GM12865 (cell line): ENCODE measurements at regions not wholly inside any gene's neighbourhood (a gene's known extent, or its start where the extent isn't known, plus 50 kb on each side); places are given as distances from the start of the nearest gene placed in this dataset.

Experiments
- DNase-seq: peaks from one replicate; pipeline ENCODE4 v3.0.0; 2010; ENCODE audit warnings: low read depth
- H3K4me3 ChIP-seq: 2 replicates; pipeline ENCODE4 v1.5.1; 2011; ENCODE audit warnings: mild to moderate bottlenecking, low read depth, low read length, control low read depth
- TF ChIP-seq, protein P1 (sequence below): IDR thresholded peaks from 2 replicates; pipeline ENCODE4 v1.5.1; 2011; ENCODE audit warnings: low read length, control low read depth, low read depth, inconsistent platforms; ENCODE audit not compliant: insufficient read depth; ENCODE audit errors: missing control alignments

GRCh38 chr3:40923143-40923542, 276.2 kb upstream of the CTNNB1 start:
- TF ChIP-seq, protein P1, sequence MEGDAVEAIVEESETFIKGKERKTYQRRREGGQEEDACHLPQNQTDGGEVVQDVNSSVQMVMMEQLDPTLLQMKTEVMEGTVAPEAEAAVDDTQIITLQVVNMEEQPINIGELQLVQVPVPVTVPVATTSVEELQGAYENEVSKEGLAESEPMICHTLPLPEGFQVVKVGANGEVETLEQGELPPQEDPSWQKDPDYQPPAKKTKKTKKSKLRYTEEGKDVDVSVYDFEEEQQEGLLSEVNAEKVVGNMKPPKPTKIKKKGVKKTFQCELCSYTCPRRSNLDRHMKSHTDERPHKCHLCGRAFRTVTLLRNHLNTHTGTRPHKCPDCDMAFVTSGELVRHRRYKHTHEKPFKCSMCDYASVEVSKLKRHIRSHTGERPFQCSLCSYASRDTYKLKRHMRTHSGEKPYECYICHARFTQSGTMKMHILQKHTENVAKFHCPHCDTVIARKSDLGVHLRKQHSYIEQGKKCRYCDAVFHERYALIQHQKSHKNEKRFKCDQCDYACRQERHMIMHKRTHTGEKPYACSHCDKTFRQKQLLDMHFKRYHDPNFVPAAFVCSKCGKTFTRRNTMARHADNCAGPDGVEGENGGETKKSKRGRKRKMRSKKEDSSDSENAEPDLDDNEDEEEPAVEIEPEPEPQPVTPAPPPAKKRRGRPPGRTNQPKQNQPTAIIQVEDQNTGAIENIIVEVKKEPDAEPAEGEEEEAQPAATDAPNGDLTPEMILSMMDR: no peak
- no peak for DNase-seq
- H3K4me3 ChIP-seq: no peak overlapping the region

GRCh38 chr3:40923651-40924050, 275.7 kb upstream of the CTNNB1 start:
- TF ChIP-seq, protein P1: no peak
- H3K4me3 ChIP-seq: no peak overlapping the region
- DNase-seq: no peak

DNA sequence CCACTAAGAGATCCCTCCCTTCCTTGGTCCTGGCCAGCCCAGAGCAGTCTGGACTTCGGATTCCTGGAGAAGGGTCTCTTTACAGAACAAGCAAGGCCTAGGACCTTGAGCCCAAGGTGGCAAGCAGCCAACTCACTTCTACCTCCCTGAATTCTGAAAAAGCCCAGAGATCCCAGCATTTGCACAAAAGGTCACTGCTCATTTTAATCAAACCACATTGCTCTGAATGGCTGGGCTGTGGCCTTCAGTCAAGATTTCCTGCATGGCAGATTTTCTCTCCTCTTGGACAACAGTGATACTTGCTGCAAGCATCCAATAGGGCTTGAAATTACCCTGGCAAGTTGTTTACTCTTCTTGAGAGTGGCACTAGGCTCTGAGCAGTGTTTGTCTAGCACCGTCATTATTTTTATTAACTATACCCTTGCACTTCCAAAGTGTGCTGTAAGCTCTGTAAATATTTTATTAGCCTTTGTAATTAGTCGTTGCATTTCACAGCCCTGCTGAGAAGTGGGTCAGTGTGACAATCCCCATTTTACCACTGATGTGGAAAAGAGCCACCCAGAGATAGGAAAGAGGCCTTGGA, 274.7 kb upstream of the CTNNB1 start:
- TF ChIP-seq, protein P1: no peak
- DNase-seq: no peak
- H3K4me3 ChIP-seq: no peak overlapping the region

GRCh38 chr3:40925231-40925630, 274.1 kb upstream of the CTNNB1 start:
- TF ChIP-seq, protein P1: no peak
- no peak overlapping the region for H3K4me3 ChIP-seq
- DNase-seq: no peak

GRCh38 chr3:40930131-40930538, 269.2 kb upstream of the CTNNB1 start:
- no peak overlapping the region for H3K4me3 ChIP-seq
- DNase-seq: peak; percentile 6
- TF ChIP-seq, protein P1: no peak

GRCh38 chr3:40930756-40931155, 268.5 kb upstream of the CTNNB1 start:
- TF ChIP-seq, protein P1: no peak
- H3K4me3 ChIP-seq: no peak overlapping the region
- no peak for DNase-seq

DNA sequence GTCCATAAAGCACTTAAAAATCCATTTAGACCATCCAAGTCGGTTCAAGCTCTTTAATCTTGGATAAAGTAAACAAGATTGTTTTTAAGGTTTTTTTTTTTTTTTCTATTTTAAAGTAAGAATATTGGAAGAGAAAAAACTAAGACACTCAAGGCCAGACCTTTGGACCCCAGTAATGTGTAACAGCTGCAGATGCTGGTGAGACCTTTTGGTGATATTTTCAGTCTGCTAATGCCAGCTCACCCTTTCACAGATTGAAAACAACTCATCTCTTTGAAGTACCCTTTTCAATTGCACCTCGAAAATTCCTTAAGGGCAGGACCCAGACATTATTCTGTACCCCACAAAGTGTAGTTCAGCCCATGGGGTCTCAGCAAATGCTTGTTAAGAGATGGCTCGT, 260.7 kb upstream of the CTNNB1 start:
- TF ChIP-seq, protein P1: no peak
- H3K4me3 ChIP-seq: no peak overlapping the region
- DNase-seq: no peak
